IPS-15b (cell line): ENCODE measurements at regions not wholly inside any gene's neighbourhood (a gene's known extent, or its start where the extent isn't known, plus 50 kb on each side); places are given as distances from the start of the nearest gene placed in this dataset.
"Not testable (repeated sequence)": the region's sequence is repeated elsewhere in the genome, so short reads cannot be mapped to it uniquely, and the experiment has no call there.

Experiments
- H3K27me3 ChIP-seq: one replicate; pipeline ENCODE4 v1.6.1; 2013; ENCODE audit warnings: low read length; ENCODE audit not compliant: control insufficient read depth, insufficient read depth
- H3K36me3 ChIP-seq: one replicate; pipeline ENCODE4 v1.6.1; 2013; ENCODE audit warnings: low read length; ENCODE audit not compliant: control insufficient read depth, insufficient read depth
- H3K4me1 ChIP-seq: one replicate; pipeline ENCODE4 v1.6.1; 2013; ENCODE audit warnings: mild to moderate bottlenecking, low read length; ENCODE audit not compliant: control insufficient read depth, insufficient read depth
- H3K4me3 ChIP-seq: one replicate; pipeline ENCODE4 v1.5.1; 2013; ENCODE audit warnings: low read depth, low read length
- H3K9ac ChIP-seq: one replicate; pipeline ENCODE4 v1.6.1; 2013; ENCODE audit warnings: low read depth, mild to moderate bottlenecking, low read length
- H3K9me3 ChIP-seq: one replicate; pipeline ENCODE4 v1.6.1; 2013; ENCODE audit warnings: mild to moderate bottlenecking, low read length; ENCODE audit not compliant: control insufficient read depth, insufficient read depth

DNA sequence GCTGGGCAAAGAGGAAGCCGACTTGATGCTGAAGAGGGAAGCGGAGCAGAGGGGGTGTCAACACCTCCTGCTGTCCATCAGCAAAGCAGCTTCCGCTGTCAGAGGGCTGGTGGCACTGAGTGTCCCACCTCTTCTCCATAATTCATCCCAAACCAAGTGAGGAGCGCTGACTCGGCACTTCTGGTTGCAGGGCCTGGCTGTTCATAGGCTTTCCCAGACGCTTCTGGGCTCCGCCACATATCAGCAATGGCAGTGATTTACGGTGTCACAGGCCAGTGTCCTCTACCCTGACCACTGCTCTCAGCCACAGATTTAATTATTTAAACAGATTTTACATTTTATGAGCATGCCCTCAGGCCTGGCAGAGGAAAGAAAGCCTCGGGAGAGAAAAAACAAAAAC, 70.1 kb upstream of the TENM4 start:
- no peaks in the 10 kb centered on the region for H3K27me3 ChIP-seq
- H3K4me1 ChIP-seq = no peaks in the 10 kb centered on the region
- H3K36me3 ChIP-seq = no peaks in the 10 kb centered on the region

GRCh38 chr11:79508461-79508860, 67.6 kb upstream of the TENM4 start:
- Histone ChIP-seq H3K9ac (no peak overlapping the region), H3K36me3 (no peaks in the 10 kb centered on the region), H3K4me3 (no peak overlapping the region), H3K27me3 (no peaks in the 10 kb centered on the region), H3K9me3 (no peaks in the 10 kb centered on the region), H3K4me1 (no peaks in the 10 kb centered on the region)

More for the DNA sequence above, 70.1 kb upstream of the TENM4 start:
- H3K9me3 ChIP-seq = no peaks in the 10 kb centered on the region
- no peak overlapping the region for H3K9ac ChIP-seq
- H3K4me3 ChIP-seq = no peak overlapping the region

- H3K4me1 ChIP-seq = no peaks in the 10 kb centered on the region
- H3K9ac ChIP-seq = no peak overlapping the region
- no peaks in the 10 kb centered on the region for H3K9me3 ChIP-seq
- H3K36me3 ChIP-seq = no peaks in the 10 kb centered on the region
- H3K4me3 ChIP-seq = no peak overlapping the region
- no peaks in the 10 kb centered on the region for H3K27me3 ChIP-seq
These were observed 66.9 kb upstream of the TENM4 start for GRCh38 chr11:79507706-79508105.

DNA sequence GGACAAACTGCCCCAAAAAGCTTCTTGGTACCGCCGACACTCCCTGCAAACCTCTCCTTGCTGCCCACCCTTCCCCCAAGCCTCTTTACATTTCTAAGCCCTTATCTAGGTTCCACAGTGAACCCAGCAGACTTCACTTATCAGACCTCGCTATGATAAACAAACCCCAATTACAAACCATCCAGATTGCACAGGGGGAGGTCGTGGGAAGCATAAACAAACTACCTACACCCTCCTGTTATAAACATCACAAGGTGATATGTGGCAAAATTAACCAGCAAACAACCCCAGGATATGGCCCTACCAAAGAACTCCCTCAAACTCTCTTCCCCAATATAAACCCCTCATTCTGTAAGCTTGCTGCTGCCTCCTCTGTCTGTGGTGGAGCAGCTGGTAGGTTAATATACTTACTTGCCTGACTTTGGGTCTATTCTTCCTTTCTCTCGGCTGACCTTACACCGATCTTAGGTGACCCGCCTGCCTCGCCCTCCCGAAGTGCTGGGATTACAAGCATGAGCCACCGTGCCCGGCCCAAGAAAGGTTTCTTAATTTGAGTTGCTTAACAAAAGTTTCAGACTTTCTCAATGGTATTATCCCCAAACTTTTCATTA, 66.0 kb upstream of the TENM4 start:
- Histone ChIP-seq H3K36me3 (no peaks in the 10 kb centered on the region), H3K9ac (no peak overlapping the region), H3K27me3 (no peaks in the 10 kb centered on the region), H3K4me3 (no peak overlapping the region), H3K4me1 (no peaks in the 10 kb centered on the region), H3K9me3 (no peaks in the 10 kb centered on the region)

- H3K4me1 ChIP-seq = no peaks in the 10 kb centered on the region
- H3K36me3 ChIP-seq = no peaks in the 10 kb centered on the region
- no peaks in the 10 kb centered on the region for H3K9me3 ChIP-seq
- H3K4me3 ChIP-seq = no peak overlapping the region
- H3K27me3 ChIP-seq = no peaks in the 10 kb centered on the region
- H3K9ac ChIP-seq = no peak overlapping the region
These were observed 65.3 kb upstream of the TENM4 start for GRCh38 chr11:79506124-79506523.

GRCh38 chr11:79503028-79503427, 62.2 kb upstream of the TENM4 start:
- Histone ChIP-seq H3K27me3 (no peaks in the 10 kb centered on the region), H3K4me1 (no peaks in the 10 kb centered on the region), H3K4me3 (no peak overlapping the region)

DNA sequence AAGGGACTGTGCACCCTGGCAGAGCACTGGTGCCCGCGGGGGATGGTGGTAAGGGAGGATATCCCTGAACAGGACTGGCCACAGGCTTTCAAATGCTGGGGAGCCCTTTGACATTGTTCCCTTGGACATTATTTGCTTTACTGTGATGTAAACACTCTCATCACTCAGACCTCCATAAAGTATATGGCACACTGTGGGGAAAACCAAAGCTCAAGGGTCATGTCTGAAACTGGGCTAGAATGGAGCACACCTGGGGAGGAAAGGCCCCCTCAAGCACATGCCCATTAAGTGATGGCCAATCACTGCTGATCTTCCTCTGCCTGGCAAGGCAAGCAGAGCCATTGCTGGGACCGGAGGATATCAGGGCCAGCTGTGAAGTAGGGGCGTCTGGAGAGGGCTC, 60.9 kb upstream of the TENM4 start:
- H3K36me3 ChIP-seq = no peaks in the 10 kb centered on the region
- H3K9ac ChIP-seq = no peak overlapping the region
- no peaks in the 10 kb centered on the region for H3K27me3 ChIP-seq
- H3K4me1 ChIP-seq = no peaks in the 10 kb centered on the region
- H3K4me3 ChIP-seq = no peak overlapping the region
- no peaks in the 10 kb centered on the region for H3K9me3 ChIP-seq

More at GRCh38 chr11:79503028-79503427, 62.2 kb upstream of the TENM4 start:
- Histone ChIP-seq H3K36me3 (no peaks in the 10 kb centered on the region), H3K9me3 (no peaks in the 10 kb centered on the region), H3K9ac (no peak overlapping the region)

DNA sequence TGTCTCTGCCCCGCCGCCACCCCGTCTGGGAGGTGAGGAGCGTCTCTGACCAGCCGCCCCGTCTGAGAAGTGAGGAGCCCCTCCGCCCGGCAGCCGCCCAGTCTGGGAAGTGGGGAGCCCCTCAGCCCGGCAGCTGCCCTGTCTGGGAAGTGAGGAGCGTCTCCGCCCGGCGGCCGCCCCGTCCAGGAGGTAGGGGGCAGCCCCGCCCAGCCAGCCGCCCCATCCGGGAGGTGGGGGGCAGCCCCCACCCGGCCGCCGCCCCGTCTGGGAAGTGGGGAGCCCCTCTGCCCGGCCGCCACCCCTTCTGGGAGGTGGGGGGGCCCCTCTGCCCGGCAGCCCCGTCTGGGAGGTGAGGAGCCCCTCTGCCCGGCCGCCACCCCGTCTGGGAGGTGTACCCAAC, 59.1 kb upstream of the TENM4 start:
- not testable (repeated sequence) for H3K4me3 ChIP-seq, H3K9ac ChIP-seq, H3K36me3 ChIP-seq, H3K27me3 ChIP-seq, H3K9me3 ChIP-seq, H3K4me1 ChIP-seq

- Histone ChIP-seq H3K9me3 (no peaks in the 10 kb centered on the region), H3K4me3 (no peak overlapping the region), H3K27me3 (no peaks in the 10 kb centered on the region), H3K4me1 (no peaks in the 10 kb centered on the region), H3K9ac (no peak overlapping the region), H3K36me3 (no peaks in the 10 kb centered on the region)
These were observed 57.8 kb upstream of the TENM4 start for GRCh38 chr11:79498667-79499066.

DNA sequence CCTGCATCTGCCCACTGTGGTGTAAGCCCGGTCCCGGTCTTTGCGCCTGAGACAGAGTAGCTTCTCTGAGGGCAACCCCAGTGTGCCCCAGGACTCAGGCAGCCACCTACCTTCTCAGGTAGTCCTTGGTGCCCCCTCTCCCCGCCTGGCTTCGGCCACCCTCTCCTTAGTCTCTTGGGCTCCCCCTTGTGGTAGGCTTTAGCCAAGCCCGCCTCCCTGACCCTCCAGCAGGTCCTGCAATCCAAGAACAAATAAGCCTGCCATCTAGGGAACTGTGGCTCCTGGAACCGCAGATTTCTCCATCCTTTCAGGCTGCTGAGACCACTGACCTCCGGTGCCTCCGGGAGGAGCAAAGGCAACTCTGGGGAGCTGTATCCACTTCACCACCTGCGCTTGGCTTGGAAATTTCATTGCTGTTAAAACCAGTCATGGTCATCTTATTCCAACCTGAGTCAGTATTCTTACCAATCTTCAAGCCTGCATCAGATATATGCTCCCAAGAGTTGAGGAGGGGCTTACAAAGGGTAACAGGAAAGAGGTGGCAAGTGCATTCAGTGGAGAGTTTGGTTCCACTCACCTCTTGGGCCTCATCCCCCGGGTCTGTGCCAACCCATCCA, 52.8 kb upstream of the TENM4 start:
- Histone ChIP-seq H3K4me1 (no peaks in the 10 kb centered on the region), H3K36me3 (no peaks in the 10 kb centered on the region), H3K27me3 (peaks cover 2% of the 10 kb centered on the region), H3K9me3 (no peaks in the 10 kb centered on the region), H3K9ac (no peak overlapping the region), H3K4me3 (no peak overlapping the region)

- Histone ChIP-seq H3K36me3 (no peaks in the 10 kb centered on the region), H3K9me3 (no peaks in the 10 kb centered on the region), H3K4me1 (no peaks in the 10 kb centered on the region), H3K27me3 (peaks cover 2% of the 10 kb centered on the region), H3K4me3 (no peak overlapping the region), H3K9ac (no peak overlapping the region)
These were observed 51.2 kb upstream of the TENM4 start for GRCh38 chr11:79492008-79492407.
